Dermis microvascular lymphatic vessel endothelial cell (primary cell): ENCODE measurements at regions not wholly inside any gene's neighbourhood (a gene's known extent, or its start where the extent isn't known, plus 50 kb on each side); places are given as distances from the start of the nearest gene placed in this dataset.
"Not testable (repeated sequence)": the region's sequence is repeated elsewhere in the genome, so short reads cannot be mapped to it uniquely, and the experiment has no call there.

Source experiments
- DNase-seq, 2 donors: peaks; one replicate each; pipeline versions ENCODE4 v3.0.0 to v3.0.0-alpha.2; 2010; ENCODE audit warnings: low read depth in 2 of 2

DNA sequence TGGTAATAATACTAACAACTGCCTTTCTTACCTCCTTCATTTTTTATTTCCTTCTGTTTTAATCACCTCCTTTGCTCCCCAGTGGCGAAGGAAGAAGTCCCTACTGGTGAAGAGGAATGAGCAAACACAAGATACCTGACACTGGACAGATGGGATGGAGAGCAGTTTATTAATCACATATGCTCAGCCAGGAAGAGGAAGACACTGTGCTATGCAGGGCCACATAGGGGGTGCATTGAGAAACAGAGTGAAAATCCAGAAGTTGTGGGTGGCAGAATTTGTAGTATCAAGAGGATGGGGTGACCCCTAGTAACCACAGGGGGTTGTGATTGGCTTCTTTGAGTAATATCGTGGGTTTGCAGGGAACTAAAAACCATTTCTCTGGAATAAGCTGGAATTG, 1041.9 kb downstream of the OTOL1 start:
- DNase-seq = no peak

- no peak for DNase-seq
Observed at GRCh38 chr3:162538906-162539305, 1042.3 kb downstream of the OTOL1 start.

GRCh38 chr3:162540421-162540820, 1043.8 kb downstream of the OTOL1 start:
- no peak for DNase-seq

- no peak for DNase-seq
Observed at GRCh38 chr3:162541923-162542322, 1045.3 kb downstream of the OTOL1 start.

DNA sequence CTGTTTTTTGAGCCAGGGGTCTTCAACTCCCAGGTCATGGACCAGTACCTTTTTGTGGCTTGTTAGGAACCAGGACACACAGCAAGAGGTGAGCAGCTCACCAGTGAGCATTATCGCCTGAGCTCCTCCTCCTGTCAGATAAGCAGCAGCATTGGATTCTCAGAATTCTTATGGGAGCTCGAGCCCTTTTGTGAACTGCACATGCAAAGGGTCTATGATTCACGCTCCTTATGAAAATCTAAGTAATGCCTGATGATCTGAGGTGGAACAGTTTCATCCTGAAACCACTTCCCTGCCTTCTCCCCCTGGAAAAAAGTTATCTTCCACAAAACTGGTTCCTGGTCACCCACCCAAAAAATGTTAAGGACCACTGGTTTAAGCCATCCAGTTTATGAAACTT, 1047.6 kb downstream of the OTOL1 start:
- DNase-seq = no peak

GRCh38 chr3:162546910-162547309, 1050.3 kb downstream of the OTOL1 start:
- DNase-seq = no peak

- DNase-seq = no peak
Observed at GRCh38 chr3:162547321-162547720, 1050.7 kb downstream of the OTOL1 start.

- DNase-seq = no peak
Observed at GRCh38 chr3:162555761-162556160, 1059.2 kb downstream of the OTOL1 start.

DNA sequence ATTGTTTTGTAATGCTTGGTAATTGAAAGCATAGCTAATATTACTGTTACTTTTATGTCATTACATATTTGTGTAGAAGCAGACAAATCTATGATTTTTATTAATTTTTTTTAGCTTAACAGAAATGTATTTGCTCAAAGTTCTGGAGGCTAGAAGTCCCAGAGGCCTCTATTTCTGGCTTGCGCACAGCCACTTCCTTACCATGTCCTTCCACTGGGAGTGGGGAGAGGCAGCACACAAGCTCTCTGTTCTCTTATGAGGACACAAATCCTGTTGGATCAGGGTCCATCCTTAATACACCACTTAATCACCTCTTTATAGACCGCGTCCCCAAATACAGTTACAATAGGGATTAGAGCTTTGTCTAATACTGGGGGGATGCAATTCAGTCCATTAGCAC, 1061.4 kb downstream of the OTOL1 start:
- no peak for DNase-seq

GRCh38 chr3:162568706-162569105, 1072.1 kb downstream of the OTOL1 start:
- no peak for DNase-seq

DNA sequence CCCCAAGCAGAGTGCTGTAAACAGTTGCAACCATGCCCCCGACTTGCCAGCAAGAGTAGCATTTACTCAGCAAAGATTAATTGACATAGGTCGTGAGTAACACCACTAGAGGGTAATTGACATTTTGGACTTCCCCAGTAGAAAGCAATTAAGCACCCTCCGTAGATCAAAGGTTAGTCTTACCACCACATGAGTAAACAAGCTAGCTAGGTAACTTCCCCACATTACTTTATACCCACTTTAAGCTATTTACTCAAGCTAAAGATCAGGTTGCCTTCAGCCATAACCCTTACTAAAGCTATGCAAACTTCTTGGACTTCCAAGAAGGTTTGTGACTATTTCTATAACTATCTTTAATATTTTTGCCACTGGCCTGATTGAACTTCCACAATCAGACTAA, 1072.7 kb downstream of the OTOL1 start:
- DNase-seq = no peak

- no peak for DNase-seq
Observed at GRCh38 chr3:162584986-162585385, 1088.4 kb downstream of the OTOL1 start.

DNA sequence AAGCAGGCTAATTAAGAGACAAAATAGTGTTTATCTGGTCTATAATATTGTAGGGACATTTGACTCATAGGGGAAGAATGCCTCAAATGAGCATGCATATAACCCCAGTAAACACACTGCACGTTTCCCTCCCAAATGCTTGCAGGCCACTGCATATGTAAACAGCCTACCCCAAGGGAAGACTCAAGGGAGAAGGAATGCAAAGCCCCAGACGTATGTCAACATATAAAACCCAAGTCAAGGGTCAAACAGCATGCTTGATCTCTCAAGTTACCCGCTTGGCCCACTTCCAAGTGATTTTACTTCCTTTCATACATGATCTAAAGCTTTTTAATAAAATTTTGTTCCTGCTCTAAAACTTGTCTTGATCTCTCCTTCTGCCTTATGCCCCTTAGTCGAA, 1090.0 kb downstream of the OTOL1 start:
- DNase-seq = no peak

- DNase-seq = no peak
Observed at GRCh38 chr3:162597226-162597625, 1100.6 kb downstream of the OTOL1 start.

GRCh38 chr3:162598500-162598899, 1101.9 kb downstream of the OTOL1 start:
- not testable (repeated sequence) for DNase-seq

DNA sequence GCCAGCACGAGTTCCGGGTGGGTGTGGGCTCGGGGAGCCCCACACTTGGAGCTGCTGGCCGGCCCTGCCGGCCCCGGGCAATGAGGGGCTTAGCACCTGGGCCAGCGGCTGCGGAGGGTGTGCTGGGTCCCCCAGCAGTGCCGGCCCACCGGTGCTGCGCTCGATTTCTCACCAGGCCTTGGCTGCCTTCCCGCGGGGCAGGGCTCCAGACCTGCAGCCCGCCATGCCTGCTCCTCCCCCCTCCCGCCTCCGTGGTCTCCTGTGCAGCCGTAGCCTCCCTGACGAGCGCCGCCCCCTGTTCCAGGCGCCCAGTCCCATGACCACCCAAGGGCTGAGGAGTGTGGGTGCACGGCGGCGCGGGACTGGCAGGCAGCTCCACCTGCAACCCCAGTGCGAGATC, 1103.1 kb downstream of the OTOL1 start:
- not testable (repeated sequence) for DNase-seq

- DNase-seq = no peak
Observed at GRCh38 chr3:162601101-162601670, 1104.6 kb downstream of the OTOL1 start.

GRCh38 chr3:162602619-162603018, 1106.0 kb downstream of the OTOL1 start:
- no peak for DNase-seq

- no peak for DNase-seq
Observed at GRCh38 chr3:162605651-162606204, 1109.1 kb downstream of the OTOL1 start.

DNA sequence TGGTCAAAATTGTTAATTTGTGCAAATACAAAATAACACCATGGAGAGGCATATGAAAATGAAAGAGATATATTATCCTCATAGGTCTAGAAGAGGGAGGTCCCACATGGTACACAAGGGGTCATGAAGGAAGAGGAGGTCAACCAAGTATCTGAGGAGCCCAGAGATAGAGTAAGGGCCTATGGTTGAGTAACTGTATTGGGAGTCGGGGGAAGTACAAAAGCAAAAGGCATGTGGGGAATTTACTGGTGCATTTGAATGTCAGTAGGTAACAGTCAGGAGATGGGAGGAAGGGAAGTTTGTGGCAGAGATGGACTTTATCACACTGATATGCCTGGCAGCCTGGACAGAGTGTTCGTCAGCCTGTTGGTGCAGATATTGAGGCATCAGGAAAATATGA, 1113.7 kb downstream of the OTOL1 start:
- no peak for DNase-seq

GRCh38 chr3:162612991-162613390, 1116.4 kb downstream of the OTOL1 start:
- DNase-seq = no peak

- no peak for DNase-seq
Observed at GRCh38 chr3:162626172-162626571, 1129.6 kb downstream of the OTOL1 start.

DNA sequence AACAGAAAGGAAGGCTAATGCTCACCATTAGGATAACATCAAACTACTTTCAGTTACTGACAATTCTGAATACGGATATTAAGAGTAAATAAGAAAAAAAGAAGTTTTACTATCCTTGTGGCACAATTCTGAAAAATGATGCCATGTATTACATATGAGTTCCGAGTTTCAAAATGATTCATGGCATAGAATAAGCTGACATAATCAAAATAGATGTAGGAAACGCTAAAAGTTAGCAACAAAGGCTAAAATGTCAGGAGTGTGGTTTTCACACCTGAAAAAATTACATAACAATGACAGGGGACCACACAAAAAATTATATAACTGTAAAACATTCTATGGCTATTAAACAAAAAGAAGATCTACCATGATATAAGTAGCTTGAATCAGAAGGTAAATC, 1131.9 kb downstream of the OTOL1 start:
- DNase-seq = no peak

GRCh38 chr3:162629372-162629771, 1132.8 kb downstream of the OTOL1 start:
- DNase-seq = no peak
